GM10266 (cell line): ENCODE measurements at regions not wholly inside any gene's neighbourhood (a gene's known extent, or its start where the extent isn't known, plus 50 kb on each side); places are given as distances from the start of the nearest gene placed in this dataset.

ENCODE experiments used
- DNase-seq: peaks from one replicate; pipeline ENCODE4 v3.0.0; 2012; ENCODE audit errors: extremely low spot score
- TF ChIP-seq, protein P1 (sequence below): IDR thresholded peaks from 2 replicates; pipeline ENCODE4 v1.5.1; 2012; ENCODE audit warnings: mild to moderate bottlenecking, low read depth; ENCODE audit not compliant: control insufficient read depth, insufficient read depth; ENCODE audit errors: missing control alignments

DNA sequence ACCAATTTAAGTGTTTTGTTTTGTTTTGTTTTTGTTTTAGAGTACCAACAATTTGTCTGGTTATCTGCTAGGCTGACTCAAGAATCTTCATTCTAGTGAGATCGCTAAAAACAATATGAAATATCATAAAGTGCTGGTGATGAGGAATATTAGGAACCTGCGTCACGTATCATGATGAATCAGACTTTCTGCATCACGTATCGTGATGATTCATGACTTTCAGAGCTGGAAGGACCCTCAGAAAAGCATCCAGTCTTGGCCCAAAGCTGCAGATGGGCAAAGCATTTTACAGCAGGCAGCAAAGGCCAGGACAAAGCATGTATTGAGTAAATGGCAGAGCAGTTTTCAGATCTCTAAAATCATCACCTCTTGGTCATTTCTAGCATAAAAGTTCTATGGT, 278.0 kb upstream of the BOD1L1 start:
- TF ChIP-seq, protein P1, sequence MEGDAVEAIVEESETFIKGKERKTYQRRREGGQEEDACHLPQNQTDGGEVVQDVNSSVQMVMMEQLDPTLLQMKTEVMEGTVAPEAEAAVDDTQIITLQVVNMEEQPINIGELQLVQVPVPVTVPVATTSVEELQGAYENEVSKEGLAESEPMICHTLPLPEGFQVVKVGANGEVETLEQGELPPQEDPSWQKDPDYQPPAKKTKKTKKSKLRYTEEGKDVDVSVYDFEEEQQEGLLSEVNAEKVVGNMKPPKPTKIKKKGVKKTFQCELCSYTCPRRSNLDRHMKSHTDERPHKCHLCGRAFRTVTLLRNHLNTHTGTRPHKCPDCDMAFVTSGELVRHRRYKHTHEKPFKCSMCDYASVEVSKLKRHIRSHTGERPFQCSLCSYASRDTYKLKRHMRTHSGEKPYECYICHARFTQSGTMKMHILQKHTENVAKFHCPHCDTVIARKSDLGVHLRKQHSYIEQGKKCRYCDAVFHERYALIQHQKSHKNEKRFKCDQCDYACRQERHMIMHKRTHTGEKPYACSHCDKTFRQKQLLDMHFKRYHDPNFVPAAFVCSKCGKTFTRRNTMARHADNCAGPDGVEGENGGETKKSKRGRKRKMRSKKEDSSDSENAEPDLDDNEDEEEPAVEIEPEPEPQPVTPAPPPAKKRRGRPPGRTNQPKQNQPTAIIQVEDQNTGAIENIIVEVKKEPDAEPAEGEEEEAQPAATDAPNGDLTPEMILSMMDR: no peak
- no peak for DNase-seq

DNA sequence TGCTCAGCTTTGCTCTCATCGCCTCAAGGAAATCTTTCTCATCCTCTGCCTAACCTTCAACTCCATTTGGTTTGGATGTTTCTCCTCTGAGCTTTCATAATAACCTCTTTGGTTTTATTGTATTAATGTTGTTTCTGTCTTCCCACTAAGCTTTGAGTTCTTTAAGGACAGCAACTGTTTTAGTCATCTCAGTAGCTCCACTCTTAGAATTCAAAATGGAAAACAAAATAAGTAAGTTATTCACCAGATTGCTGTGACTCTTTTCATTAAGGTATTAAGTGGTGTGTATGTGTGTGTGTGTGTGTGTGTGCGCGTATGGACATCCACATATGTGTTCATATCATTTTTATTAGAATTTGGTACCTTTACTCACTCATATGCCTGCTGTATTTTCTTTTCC, 279.2 kb upstream of the BOD1L1 start:
- TF ChIP-seq, protein P1: no peak
- no peak for DNase-seq

DNA sequence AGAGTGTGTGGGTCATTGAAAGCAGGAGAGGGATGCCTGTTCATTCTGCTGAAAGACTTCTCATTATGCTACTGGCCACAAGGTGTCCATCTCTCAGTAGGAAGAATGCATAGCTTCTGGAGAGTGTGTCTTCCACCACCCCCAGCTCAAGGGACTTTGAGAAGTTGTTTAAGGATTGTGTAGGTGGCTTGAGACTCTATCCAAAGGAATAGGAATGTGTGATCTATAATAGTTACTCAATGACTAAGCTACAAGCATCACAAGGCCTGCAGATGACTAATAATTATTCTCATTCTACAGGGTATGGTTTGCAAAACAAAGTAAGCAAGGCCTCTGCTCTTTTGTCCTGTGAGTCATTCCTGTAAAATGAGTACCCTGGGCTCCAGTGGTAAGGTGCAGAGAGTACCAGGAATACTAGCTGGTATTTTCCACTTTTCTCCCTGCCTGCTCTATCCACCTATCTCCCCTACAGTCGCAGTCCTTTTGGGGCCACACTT, 279.8 kb upstream of the BOD1L1 start:
- TF ChIP-seq, protein P1: no peak
- DNase-seq: no peak

DNA sequence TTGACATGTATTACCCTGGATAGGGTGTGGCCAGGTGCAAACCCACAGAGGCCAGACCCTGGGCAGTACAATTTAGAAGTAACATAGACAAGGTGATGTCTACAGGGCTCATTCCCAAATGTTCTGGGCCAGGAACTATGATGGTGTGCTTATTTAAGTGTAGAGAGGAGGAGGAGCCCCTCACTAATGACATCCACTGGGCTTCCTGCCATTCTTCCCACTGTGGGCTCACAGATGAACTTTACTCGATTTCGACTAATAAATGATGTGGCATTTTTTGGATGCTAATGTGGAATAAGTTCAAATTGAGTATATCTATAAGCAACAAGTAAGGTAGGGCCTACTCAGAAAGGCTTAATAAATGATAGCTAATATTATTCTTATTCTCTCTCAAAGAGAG, 280.9 kb upstream of the BOD1L1 start:
- TF ChIP-seq, protein P1: no peak
- no peak for DNase-seq

DNA sequence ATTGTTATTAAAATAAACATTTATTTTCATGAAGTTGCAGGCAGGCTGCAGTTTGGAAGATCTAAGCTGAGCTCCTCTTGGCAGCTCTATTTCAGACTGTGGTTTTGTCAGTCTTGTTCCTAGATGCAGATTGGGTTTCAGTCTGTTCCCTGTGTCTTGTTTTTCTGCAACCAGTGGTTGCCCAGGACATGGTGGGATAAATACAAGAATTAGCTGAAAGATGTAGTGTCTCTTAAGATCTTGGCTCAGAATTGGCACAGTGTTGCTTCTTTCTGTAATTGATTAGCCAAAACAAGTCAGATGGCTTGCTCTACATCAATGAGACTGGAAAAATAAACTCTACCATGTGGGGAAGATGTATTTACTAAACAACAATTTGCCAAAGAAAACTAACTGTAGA, 283.0 kb upstream of the BOD1L1 start:
- TF ChIP-seq, protein P1: no peak
- no peak for DNase-seq

DNA sequence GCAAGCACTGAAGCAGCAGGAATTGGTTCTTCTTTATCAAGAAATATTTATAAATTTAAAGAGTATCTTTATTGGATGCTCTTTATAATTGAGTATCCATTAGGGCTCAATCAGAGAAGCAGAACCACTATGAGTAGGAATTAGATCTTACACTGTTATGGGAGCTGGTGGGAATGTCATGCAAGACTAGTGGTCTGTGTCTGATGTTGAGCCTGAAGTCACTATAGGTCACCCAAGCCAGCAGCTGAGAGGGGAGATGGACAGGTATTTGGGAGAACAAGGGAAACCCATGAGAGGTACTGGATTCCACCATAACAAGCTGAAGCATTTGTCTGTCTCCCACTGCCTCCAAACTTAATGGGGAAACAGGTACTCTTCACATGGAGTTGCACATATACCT, 283.7 kb upstream of the BOD1L1 start:
- DNase-seq: no peak
- TF ChIP-seq, protein P1: no peak

DNA sequence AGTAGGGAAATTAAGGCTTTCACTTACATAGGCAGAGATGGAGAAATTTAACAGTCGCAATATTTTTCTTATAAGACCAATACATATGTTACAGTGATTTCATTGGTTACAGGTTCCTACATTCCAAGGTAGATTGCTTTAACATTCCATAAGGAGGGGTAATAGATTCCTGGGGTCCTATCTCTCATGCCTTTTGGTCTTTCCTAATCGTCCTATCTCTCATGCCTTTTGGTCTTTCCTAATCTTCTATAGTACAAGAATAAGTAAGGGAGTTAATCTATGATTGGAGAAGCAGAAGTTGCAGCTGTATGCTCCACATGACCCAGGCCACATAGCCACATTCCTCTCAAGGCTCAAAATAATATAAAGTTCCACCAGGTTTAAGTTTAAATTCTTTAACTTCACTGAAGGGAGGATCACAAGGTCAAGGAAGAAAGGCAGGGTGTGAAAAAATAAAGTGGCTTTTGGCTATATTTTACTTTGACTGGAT, 285.0 kb upstream of the BOD1L1 start:
- DNase-seq: no peak
- TF ChIP-seq, protein P1: no peak
